Vagina (tissue), 2 donors: ENCODE measurements at regions not wholly inside any gene's neighbourhood (a gene's known extent, or its start where the extent isn't known, plus 50 kb on each side); places are given as distances from the start of the nearest gene placed in this dataset.

Experiments
- DNase-seq, 2 donors: peaks; one replicate each; pipeline ENCODE4 v3.0.0-alpha.2; 2017; ENCODE audit errors: extremely low spot score in 2 of 2
- H3K27ac ChIP-seq: fragments of 200-600 bp; sonication (generic); one replicate; pipeline ENCODE4 v1.5.1; 2019
- H3K27me3 ChIP-seq: fragments of 200-600 bp; sonication (generic); one replicate; pipeline ENCODE4 v1.5.1; 2019
- H3K36me3 ChIP-seq, 2 donors: fragments of 200-600 bp; sonication (generic); one replicate each; pipeline ENCODE4 v1.5.1; 2017 to 2019
- H3K4me1 ChIP-seq: fragments of 200-600 bp; sonication (generic); one replicate; pipeline ENCODE4 v1.5.1; 2019
- H3K4me3 ChIP-seq, 2 donors: fragments of 200-600 bp; sonication (generic); 1 replicate in 1 of 2; 2 replicates in 1 of 2; pipeline ENCODE4 v1.5.1; 2016 to 2019
- H3K9me3 ChIP-seq: fragments of 200-600 bp; sonication (generic); one replicate; pipeline ENCODE4 v1.5.1; 2019
- POLR2A ChIP-seq, 2 donors: fragments of 450-650 bp; IDR thresholded peaks; one replicate each; pipeline ENCODE4 v1.6.1; 2017; ENCODE audit warnings: antibody characterized with exemption in 2 of 2, mild to moderate bottlenecking in 2 of 2, moderate library complexity in 2 of 2
- POLR2AphosphoS5 ChIP-seq, 2 donors: sonication (generic); formaldehyde crosslinking; IDR thresholded peaks; one replicate each; pipeline ENCODE4 v1.9.0; 2017; ENCODE audit warnings: antibody characterized with exemption in 2 of 2, mild to moderate bottlenecking in 2 of 2, low read depth in 1 of 2; ENCODE audit not compliant: insufficient read depth in 1 of 2
- intact Hi-C: fragments of 100-400 bp; cut with DNase I; formaldehyde crosslinking; loops from one replicate; pipeline ENCODE4 v1.15.1; 2023
- TF ChIP-seq, protein P1 (sequence below), 3 experiments: fragments of 450-650 bp in 2 of 3; fragments of 200-600 bp in 1 of 3; sonication (generic) in 1 of 3; IDR thresholded peaks; one replicate each; pipeline ENCODE4 v1.5.1; 2017 to 2019; ENCODE audit warnings: antibody characterized with exemption in 3 of 3, mild to moderate bottlenecking in 2 of 3, moderate library complexity in 2 of 3

DNA sequence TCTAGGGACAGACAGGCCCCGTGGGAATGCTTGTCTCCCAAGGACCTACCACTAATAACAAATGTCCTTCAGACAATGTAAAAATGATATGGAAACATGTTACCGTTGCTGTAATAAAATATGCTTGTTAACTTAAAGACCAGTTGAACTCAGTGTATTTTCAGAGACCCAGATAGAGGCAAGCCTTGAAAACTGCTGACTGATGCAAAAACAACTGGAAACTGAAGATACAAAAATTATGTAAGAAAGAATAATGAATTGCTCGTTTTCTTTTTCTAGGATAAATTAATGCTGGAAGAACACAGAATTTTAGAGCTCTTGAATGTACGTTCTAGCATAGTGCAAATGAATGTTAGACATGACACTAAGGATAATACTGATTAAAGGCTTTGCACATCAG lies 311.5 kb upstream of the MAN1A1 start:
- no peak overlapping the region for H3K27ac ChIP-seq
- no peak for DNase-seq
- intact Hi-C loops: no loop called here
- no peaks in the 10 kb centered on the region for H3K9me3 ChIP-seq
- H3K4me3 ChIP-seq: no peak overlapping the region
- TF ChIP-seq, protein P1, sequence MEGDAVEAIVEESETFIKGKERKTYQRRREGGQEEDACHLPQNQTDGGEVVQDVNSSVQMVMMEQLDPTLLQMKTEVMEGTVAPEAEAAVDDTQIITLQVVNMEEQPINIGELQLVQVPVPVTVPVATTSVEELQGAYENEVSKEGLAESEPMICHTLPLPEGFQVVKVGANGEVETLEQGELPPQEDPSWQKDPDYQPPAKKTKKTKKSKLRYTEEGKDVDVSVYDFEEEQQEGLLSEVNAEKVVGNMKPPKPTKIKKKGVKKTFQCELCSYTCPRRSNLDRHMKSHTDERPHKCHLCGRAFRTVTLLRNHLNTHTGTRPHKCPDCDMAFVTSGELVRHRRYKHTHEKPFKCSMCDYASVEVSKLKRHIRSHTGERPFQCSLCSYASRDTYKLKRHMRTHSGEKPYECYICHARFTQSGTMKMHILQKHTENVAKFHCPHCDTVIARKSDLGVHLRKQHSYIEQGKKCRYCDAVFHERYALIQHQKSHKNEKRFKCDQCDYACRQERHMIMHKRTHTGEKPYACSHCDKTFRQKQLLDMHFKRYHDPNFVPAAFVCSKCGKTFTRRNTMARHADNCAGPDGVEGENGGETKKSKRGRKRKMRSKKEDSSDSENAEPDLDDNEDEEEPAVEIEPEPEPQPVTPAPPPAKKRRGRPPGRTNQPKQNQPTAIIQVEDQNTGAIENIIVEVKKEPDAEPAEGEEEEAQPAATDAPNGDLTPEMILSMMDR (IDR thresholded peaks at IDR 0.05): no peak
- TF ChIP-seq POLR2AphosphoS5 (IDR thresholded peaks at IDR 0.05; ENCODE audit: insufficient read depth in 1 of 2, low read depth in 1 of 2) (no peak), POLR2A (IDR thresholded peaks at IDR 0.05) (no peak)
- H3K4me1 ChIP-seq: no peaks in the 10 kb centered on the region
- H3K36me3 ChIP-seq: no peaks in the 10 kb centered on the region
- no peaks in the 10 kb centered on the region for H3K27me3 ChIP-seq

DNA sequence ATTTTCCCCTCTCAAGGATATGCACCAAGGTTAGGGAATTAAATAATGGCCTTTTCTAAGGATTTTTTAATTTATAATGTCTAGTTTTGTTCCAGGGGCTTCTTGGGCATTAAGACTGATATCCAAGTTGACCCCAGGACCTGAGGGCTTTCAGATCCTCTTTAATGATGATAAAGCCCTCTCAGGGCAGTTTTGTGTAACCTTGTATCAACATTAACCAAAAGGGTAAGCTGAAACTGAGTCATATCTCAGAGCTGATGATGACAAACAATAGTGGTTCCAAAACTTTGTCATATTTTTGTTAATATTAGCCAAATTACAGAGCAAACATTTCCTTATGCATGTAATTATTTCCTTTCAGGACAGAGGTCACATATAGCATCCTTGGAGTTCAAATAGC lies 309.4 kb upstream of the MAN1A1 start:
- DNase-seq: no peak
- TF ChIP-seq POLR2A (IDR thresholded peaks at IDR 0.05): no peak
- TF ChIP-seq POLR2AphosphoS5 (IDR thresholded peaks at IDR 0.05; ENCODE audit: insufficient read depth in 1 of 2, low read depth in 1 of 2): no peak
- TF ChIP-seq, protein P1 (IDR thresholded peaks at IDR 0.05): no peak
- intact Hi-C loops: no loop called here
- Histone ChIP-seq H3K4me1 (no peaks in the 10 kb centered on the region), H3K36me3 (no peaks in the 10 kb centered on the region), H3K27ac (no peak overlapping the region), H3K27me3 (no peaks in the 10 kb centered on the region), H3K9me3 (no peaks in the 10 kb centered on the region), H3K4me3 (no peak overlapping the region)

DNA sequence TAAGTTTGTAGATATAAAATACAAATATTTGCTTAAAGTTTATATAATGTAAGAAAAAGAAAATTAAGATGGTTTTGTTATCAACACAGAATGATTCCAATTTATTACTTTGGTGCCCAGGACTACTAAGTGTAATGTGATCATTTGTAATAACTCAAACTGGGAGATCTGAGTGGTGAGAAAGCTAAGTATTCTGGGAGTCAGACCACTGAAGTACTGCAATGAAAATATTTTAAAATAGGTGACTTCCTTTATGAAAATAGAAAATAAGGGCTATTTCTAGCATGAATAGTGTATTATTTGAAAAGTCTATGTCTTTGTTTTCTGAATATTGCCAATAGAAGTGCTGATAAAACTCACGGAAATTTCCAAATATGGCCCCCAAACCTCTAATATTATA lies 305.6 kb upstream of the MAN1A1 start:
- Histone ChIP-seq H3K4me1 (no peaks in the 10 kb centered on the region), H3K27ac (no peak overlapping the region), H3K36me3 (no peaks in the 10 kb centered on the region), H3K9me3 (no peaks in the 10 kb centered on the region), H3K27me3 (no peaks in the 10 kb centered on the region), H3K4me3 (no peak overlapping the region)
- DNase-seq: no peak
- TF ChIP-seq, protein P1 (IDR thresholded peaks at IDR 0.05): no peak
- TF ChIP-seq POLR2A (IDR thresholded peaks at IDR 0.05): no peak
- no peak for TF ChIP-seq POLR2AphosphoS5 (IDR thresholded peaks at IDR 0.05; ENCODE audit: insufficient read depth in 1 of 2, low read depth in 1 of 2)
- intact Hi-C loops: no loop called here

DNA sequence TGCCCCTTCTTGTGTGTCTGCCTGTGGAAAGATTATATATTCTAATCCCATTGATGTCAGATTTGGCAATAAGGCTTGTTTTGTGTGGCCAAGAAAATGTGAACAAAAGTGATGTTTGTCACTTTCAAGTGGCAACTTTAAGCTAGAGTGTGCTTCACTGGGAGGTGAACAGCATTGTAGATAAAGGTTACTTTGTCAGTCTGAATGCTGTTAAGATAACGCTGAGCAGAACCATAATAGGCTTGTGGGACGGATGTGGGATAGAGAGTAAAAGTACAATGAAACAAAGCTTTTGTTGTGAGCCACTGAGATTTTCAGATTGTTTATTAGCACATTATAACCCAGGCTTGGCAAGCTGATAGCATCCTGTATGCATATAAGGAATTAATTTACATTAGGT lies 303.8 kb upstream of the MAN1A1 start:
- H3K27me3 ChIP-seq: no peaks in the 10 kb centered on the region
- H3K36me3 ChIP-seq: no peaks in the 10 kb centered on the region
- H3K4me3 ChIP-seq: no peak overlapping the region
- intact Hi-C loops: no loop called here
- DNase-seq: no peak
- H3K27ac ChIP-seq: no peak overlapping the region
- TF ChIP-seq, protein P1 (IDR thresholded peaks at IDR 0.05): no peak
- TF ChIP-seq POLR2A (IDR thresholded peaks at IDR 0.05) (no peak), POLR2AphosphoS5 (IDR thresholded peaks at IDR 0.05; ENCODE audit: insufficient read depth in 1 of 2, low read depth in 1 of 2) (no peak)
- H3K9me3 ChIP-seq: no peaks in the 10 kb centered on the region
- H3K4me1 ChIP-seq: no peaks in the 10 kb centered on the region

DNA sequence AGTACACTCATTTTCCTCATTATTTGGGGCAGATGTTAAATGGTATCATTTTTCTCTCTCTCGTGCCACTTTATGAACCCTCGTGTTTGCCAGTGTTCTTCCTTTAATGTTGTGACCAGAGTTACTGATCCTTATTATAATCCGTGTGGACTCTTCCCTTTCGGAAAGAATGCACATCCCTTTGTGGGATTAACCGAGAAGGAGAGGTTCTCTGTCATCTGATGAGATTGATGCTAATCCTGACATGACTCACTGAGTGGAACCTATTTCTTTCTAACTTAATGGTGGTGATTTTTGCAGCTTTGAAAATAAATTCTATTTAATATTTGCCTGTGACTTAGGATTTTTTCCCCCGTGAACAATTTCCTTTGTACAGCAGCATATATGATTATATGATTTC lies 300.0 kb upstream of the MAN1A1 start:
- no peaks in the 10 kb centered on the region for H3K27me3 ChIP-seq
- H3K9me3 ChIP-seq: no peaks in the 10 kb centered on the region
- H3K4me3 ChIP-seq: no peak overlapping the region
- no peak for DNase-seq
- TF ChIP-seq POLR2A (IDR thresholded peaks at IDR 0.05): no peak
- TF ChIP-seq, protein P1 (IDR thresholded peaks at IDR 0.05): no peak
- no peak for TF ChIP-seq POLR2AphosphoS5 (IDR thresholded peaks at IDR 0.05; ENCODE audit: insufficient read depth in 1 of 2, low read depth in 1 of 2)
- no peaks in the 10 kb centered on the region for H3K36me3 ChIP-seq
- intact Hi-C loops: no loop called here
- no peak overlapping the region for H3K27ac ChIP-seq
- no peaks in the 10 kb centered on the region for H3K4me1 ChIP-seq
